Natural killer cell treated with Interleukin-12 subunit alpha and Interleukin-12 subunit beta and Interleukin-15 and Interleukin-18, amount 100 ng/mL, for 72 hours (primary cell): ENCODE measurements at regions not wholly inside any gene's neighbourhood (a gene's known extent, or its start where the extent isn't known, plus 50 kb on each side); places are given as distances from the start of the nearest gene placed in this dataset.

Experiments
- ATAC-seq, 2 donors: fragments of 150-1000 bp; cut with Tn5 transposase in 1 of 2; sonication (Bioruptor Pico), chemical (Tn5 transposase) in 1 of 2; 2 replicates each; pipeline ENCODE4 v1.10.0; 2021
- DNase-seq: peaks from one replicate; pipeline ENCODE4 v3.0.0; 2022; ENCODE audit warnings: low spot score
- H3K27ac Mint-ChIP-seq, 2 donors: 1 replicate in 1 of 2; 2 replicates in 1 of 2; pipeline ENCODE4 v1.8.0; 2022; ENCODE audit warnings: mixed read lengths in 2 of 2, mild to moderate bottlenecking in 1 of 2, moderate library complexity in 1 of 2
- H3K27me3 Mint-ChIP-seq, 2 donors: 1 replicate in 1 of 2; 2 replicates in 1 of 2; pipeline ENCODE4 v1.8.0; 2022; ENCODE audit warnings: mixed read lengths in 2 of 2
- H3K36me3 Mint-ChIP-seq: one replicate; pipeline ENCODE4 v1.8.0; 2022; ENCODE audit warnings: mixed read lengths
- H3K4me1 Mint-ChIP-seq, 2 donors: 1 replicate in 1 of 2; 2 replicates in 1 of 2; pipeline ENCODE4 v1.8.0; 2022; ENCODE audit warnings: low read depth in 2 of 2, mixed read lengths in 2 of 2, mild to moderate bottlenecking in 1 of 2
- H3K4me3 Mint-ChIP-seq: one replicate; pipeline ENCODE4 v1.8.0; 2022; ENCODE audit warnings: mixed read lengths
- H3K9me3 Mint-ChIP-seq: 2 replicates; pipeline ENCODE4 v1.8.0; 2022; ENCODE audit warnings: mixed read lengths

DNA sequence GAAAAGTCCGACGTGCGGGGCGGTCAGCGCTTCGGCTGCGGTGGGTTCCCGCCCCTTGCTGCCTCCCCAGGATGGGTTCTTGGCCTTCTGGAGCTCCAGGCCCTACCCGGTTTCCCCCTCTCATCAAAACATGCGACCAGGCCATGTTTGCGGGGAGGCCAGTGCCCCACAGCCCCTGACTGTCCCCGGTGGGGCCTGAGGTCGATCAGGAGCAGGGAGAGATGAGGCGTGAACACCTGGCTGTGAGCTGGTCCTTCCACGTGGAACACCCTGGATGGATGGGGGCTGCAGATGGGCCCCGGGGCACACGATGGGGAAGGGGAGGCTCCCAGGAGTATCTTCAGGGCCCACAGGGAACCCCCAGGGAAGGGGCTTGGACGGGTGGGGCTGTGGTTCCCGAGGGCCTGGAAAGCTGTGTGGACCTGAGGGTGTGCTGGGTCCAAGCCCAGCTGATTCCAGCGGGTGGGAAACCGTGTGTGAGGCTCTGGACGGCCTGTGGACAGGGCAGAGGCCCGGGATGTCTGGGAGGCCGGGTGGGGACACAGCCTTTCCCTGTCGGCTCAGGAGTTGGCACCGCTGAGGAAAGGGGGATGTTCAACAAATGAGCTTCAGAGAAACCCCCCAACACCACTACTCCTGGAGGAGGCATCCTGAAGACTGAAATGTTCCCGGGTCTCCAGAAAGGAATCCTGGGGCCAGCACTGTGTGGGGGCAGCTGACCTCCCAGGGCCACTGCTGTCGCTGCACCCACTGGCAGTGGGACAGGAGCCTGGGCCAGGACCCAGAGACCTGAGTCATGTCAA lies 187.0 kb upstream of the C14orf180 start:
- DNase-seq (peak; percentile 58), ATAC-seq (no peak)
- peaks cover 35 to 52% of the 10 kb centered on the region in 2 donors for H3K4me1 Mint-ChIP-seq
- no peaks in the 10 kb centered on the region for H3K9me3 Mint-ChIP-seq
- H3K36me3 Mint-ChIP-seq: peaks cover 4% of the 10 kb centered on the region
- H3K27me3 Mint-ChIP-seq: no peaks in the 10 kb centered on the region
- H3K4me3 Mint-ChIP-seq: no peak overlapping the region
- H3K27ac Mint-ChIP-seq: peak overlapping the region in 1 of 2 donors; percentile 77

DNA sequence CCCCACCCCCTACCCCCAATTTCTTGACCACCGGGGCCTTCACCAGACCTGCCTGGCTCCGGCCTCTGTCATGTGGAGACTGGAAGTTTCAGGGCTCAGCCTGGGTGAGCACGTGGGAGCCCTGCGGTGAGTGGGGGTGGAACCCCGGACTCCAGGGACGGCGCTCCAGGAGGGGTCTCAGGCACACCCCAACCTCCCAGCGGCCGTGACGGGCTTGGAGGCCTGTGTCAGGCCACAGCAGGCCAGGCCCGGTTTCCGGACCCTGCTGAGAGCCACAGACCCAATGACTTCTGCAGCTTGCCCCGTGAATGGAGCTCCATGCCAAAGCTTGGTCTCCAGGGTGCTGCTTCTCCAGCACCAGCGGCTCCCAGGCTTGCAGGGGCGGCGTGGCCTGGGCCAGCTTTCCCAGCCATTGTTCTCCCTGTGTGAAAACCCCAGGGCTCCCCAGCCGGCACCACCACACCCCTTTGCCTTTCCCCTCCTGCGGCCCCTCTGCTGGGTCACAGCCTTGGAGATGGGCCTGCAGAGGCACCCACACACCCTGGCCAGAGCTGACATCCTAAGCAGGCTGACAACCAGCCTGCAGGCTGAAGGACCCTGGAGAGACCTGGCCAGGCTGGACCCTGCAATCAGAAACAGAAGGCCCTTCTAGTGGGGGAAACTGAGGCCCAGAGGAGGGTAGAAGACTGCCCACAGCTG lies 186.2 kb upstream of the C14orf180 start:
- ATAC-seq: peak in 1 of 2 donors; percentile 21
- H3K4me1 Mint-ChIP-seq: peaks cover 35 to 52% of the 10 kb centered on the region in 2 donors
- peaks cover 9% of the 10 kb centered on the region for H3K36me3 Mint-ChIP-seq
- peak overlapping the region; percentile 37 to 76 for H3K27ac Mint-ChIP-seq
- DNase-seq: peak; percentile 57
- peak overlapping the region; percentile 69 for H3K4me3 Mint-ChIP-seq
- no peaks in the 10 kb centered on the region for H3K9me3 Mint-ChIP-seq
- no peaks in the 10 kb centered on the region for H3K27me3 Mint-ChIP-seq

DNA sequence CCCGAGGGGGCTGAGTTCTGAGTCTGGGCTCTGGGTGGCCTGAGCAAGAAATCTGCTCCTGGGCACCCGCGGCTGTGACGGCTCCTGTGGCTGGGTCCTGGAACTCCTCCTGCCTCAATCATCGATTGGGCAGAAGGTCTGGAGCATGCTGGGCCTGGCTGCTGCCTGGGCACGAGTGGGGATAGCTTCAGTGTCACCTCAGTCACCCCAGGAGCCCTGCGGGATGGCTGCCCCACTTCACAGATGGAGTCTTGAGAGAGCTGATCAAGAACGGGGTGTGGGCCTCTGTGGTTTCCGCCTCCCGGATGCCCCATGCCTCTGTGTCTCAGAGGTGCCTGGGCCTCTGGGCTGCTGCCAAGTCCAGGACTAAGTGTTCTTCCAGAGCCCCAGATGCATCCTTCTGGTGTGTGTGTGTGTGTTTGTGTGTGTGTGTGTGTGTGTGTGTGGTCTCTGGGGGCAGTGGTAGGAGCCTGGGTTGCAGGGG lies 185.6 kb upstream of the C14orf180 start:
- ATAC-seq (peak; percentile 75 to 86), DNase-seq (peak; percentile 65)
- H3K36me3 Mint-ChIP-seq: peaks cover 9% of the 10 kb centered on the region
- no peaks in the 10 kb centered on the region for H3K9me3 Mint-ChIP-seq
- H3K27me3 Mint-ChIP-seq: no peaks in the 10 kb centered on the region
- peaks cover 36 to 49% of the 10 kb centered on the region in 2 donors for H3K4me1 Mint-ChIP-seq
- peak overlapping the region; percentile 37 to 76 for H3K27ac Mint-ChIP-seq
- peak overlapping the region; percentile 69 for H3K4me3 Mint-ChIP-seq

DNA sequence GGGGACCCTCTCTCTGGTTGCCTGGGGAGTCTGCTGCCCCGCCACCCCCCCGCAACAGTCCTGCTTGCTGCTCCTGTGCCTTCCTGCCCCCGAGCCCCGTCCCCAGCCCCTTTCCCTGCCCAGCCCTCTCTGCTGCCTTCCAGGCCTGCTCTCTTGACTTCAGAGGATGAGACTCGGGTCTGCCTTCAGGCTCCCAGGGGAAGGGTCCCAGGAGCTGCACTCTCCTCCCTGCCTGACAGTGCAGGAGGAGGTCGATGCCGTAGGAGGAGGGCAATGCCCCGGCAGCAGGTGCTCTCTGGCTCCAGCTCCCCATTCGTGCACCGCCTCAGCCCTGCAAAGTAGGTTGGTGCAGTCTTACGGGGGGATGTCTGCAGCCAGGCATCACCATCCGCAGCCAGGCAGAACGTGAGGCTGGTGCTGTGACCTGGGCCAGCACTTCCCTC lies 185.1 kb upstream of the C14orf180 start:
- DNase-seq: peak; percentile 58
- no peak for ATAC-seq
- H3K4me1 Mint-ChIP-seq: peaks cover 41 to 53% of the 10 kb centered on the region in 2 donors
- peak overlapping the region; percentile 69 for H3K4me3 Mint-ChIP-seq
- H3K27me3 Mint-ChIP-seq: no peaks in the 10 kb centered on the region
- H3K9me3 Mint-ChIP-seq: no peaks in the 10 kb centered on the region
- peak overlapping the region; percentile 37 to 76 for H3K27ac Mint-ChIP-seq
- H3K36me3 Mint-ChIP-seq: peaks cover 9% of the 10 kb centered on the region

DNA sequence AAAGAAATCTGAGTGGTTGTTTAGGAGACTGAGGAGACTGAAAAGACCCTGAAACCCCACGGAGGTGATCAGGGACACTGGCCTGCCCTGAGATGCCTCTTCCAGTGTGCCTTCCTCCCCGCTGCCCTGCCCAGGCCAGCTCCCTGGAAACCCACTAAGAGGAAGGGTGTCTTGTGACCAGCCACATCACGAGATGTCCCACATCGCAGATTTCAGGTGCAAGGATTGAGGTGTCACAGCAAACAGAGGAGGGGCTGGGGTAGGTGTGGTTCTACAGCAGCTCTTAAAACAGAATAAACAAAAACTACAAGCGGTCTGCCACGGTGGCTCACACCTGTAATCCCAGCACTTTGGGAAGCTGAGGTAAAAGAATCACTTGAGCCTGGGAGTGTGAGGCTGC lies 184.3 kb upstream of the C14orf180 start:
- ATAC-seq: no peak
- DNase-seq: no peak
- Mint-ChIP-seq H3K27me3 (no peaks in the 10 kb centered on the region), H3K4me3 (peak overlapping the region; percentile 69), H3K9me3 (no peaks in the 10 kb centered on the region), H3K27ac (peak overlapping the region in 1 of 2 donors; percentile 31), H3K36me3 (peaks cover 9% of the 10 kb centered on the region), H3K4me1 (peaks cover 37 to 53% of the 10 kb centered on the region in 2 donors)

DNA sequence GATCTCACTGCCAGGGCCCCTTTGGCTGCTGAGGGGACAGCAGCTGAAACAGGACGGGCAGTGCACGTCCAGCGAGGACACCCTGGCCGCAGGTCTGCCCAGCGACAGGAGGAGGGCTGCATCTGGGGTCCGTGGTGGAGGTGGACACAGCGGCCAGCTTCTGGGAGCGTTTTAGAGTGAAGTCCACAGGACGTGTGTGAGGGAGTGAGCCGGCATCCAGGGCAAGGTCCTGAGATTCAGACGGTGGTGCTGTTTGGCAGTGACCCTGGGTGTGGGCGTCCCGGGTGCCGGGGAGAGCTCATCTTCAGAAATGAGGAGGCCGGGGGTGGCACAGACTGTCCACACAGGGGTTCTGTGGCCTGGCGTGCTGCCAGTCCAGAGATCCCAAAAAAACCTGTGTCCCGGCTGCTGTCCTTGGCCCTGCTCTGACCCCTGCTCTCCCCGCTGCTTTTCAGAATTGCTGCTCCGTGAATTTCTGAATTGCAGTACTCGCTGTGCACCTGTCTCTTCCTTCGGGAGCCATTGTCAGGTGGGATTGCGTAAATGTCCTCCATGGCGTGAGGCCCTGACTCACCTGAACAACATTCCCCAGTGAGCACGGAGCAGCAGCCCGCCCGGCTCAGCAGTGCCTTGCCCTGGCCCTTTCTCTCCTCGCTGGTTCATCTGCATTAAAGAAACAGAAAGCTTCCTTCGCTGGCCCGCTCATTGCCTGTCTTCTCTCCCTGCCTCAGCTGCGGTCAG lies 183.5 kb upstream of the C14orf180 start:
- ATAC-seq: no peak

DNA sequence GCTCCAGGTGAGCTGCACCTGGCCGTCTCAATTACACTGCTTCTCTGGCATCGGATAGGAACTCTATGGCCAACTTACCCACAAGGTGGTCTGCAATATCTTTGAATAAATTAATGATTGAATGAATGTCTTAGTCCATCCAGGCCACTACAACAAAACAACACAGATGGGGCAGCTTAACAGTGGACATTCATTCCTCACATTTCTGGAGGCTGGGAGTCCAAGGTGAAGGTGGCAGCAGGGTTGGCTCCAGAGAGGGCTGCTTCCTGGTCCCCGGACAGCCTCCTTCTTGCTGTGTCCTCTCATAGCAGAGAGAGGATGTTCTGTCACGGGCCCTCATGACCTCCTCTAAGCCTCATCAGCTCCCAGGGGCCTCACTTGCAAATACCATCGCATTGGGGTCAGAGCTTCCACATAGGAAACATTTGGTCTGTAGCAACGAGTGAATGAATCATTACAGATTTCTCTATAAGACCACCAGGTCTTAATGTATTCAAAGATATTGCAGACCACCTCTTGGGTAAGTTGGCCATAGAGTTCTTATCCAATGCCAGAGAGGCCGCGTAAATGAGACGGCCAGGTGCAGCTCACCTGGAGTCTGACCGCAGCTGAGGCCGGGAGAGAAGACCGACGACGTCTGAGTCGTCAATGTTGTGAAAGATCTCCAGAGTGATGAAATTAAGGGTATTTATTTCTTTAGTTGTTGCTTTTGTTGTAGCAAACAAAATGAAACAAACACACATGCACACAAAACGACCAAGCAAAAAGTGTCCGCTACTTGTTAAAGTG lies 182.7 kb upstream of the C14orf180 start:
- Mint-ChIP-seq H3K9me3 (no peaks in the 10 kb centered on the region), H3K4me3 (no peak overlapping the region), H3K27ac (peak overlapping the region in 1 of 2 donors; percentile 65), H3K27me3 (no peaks in the 10 kb centered on the region), H3K36me3 (peaks cover 9% of the 10 kb centered on the region), H3K4me1 (peaks cover 32 to 45% of the 10 kb centered on the region in 2 donors)
- DNase-seq (no peak), ATAC-seq (no peak)

More for the DNA sequence above, 183.5 kb upstream of the C14orf180 start:
- no peak for DNase-seq
- Mint-ChIP-seq H3K4me3 (no peak overlapping the region), H3K4me1 (peaks cover 36 to 51% of the 10 kb centered on the region in 2 donors), H3K27me3 (no peaks in the 10 kb centered on the region), H3K27ac (peak overlapping the region in 1 of 2 donors; percentile 65), H3K9me3 (no peaks in the 10 kb centered on the region), H3K36me3 (peaks cover 9% of the 10 kb centered on the region)

DNA sequence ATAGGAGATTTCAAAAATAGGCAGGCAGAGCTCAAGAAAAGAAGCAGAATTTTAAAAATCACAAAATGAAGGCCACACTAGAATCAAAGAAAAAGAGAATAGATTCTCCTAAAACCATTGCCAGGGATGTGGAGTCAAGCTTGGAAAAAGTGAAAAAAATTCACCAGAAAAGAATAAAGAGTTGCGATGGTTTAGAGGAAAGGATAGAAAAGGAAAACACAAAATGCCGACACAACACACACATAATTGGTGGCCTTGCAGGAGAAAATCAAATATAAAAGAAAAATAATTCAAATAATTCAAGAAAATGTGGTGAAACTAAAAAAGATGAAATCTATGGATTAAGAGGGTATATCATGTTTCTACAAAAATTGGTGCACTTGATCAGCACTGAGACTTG lies 181.6 kb upstream of the C14orf180 start:
- Mint-ChIP-seq H3K36me3 (peaks cover 9% of the 10 kb centered on the region), H3K9me3 (no peaks in the 10 kb centered on the region), H3K27me3 (no peaks in the 10 kb centered on the region), H3K4me1 (peaks cover 30 to 40% of the 10 kb centered on the region in 2 donors), H3K27ac (no peak overlapping the region), H3K4me3 (no peak overlapping the region)
- DNase-seq (no peak), ATAC-seq (no peak)

DNA sequence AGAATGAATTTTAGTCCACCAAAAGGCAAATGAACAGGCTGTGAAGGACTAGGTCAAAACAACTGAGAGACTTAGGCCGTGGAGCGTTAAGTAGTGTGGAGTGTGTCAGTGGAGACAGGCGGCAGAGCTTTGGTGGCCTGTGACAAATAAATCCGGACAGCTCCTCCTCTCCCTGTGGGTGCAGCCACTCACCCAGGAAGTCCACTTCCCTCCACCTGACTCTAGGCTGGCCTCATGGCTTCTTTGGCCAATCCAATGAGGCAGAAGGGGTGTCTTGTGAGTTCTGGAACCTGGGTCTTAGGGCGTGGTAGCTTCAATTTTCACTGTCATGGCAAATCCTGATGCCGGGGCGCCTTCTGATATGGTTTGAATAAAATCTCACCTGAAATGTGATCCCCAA lies 180.9 kb upstream of the C14orf180 start:
- DNase-seq: no peak
- no peaks in the 10 kb centered on the region for H3K27me3 Mint-ChIP-seq
- no peaks in the 10 kb centered on the region for H3K9me3 Mint-ChIP-seq
- no peak overlapping the region for H3K4me3 Mint-ChIP-seq
- H3K27ac Mint-ChIP-seq: no peak overlapping the region
- H3K36me3 Mint-ChIP-seq: peaks cover 9% of the 10 kb centered on the region
- H3K4me1 Mint-ChIP-seq: peaks cover 26 to 37% of the 10 kb centered on the region in 2 donors
- ATAC-seq: no peak

DNA sequence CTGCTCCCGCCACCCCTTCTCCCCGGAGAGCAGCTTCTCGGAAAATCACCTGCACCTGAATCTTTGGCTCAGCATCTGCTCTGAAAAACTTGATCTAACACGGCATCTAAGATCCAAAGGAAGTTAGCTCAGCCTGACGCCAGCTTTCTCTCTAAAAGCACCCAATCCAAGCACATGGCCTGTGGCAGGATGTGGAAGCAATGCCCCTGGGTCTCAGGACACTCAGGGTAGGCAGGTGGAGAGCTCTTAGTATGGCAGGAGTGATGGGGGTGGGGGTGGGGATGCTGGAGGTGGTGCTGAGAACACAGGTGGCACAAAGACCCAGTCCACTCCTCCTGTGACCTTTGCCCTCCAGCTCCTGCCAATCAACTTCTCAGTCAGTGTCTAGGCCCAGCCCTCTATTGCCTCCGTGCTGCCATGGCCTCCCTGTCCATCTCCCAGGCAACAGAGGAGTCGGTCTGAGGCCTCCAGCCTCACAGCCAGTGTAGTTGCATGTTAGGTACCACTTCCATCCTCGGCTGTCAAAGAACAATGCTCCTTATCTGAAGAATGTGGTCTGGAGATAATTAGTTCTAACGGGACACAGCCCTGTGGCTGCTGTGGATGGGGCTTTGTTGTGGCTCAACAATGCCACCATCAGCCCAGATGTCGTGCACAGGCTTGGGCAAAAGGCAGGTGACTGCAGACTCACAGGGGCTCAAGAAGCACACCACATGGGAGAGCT lies 180.0 kb upstream of the C14orf180 start:
- Mint-ChIP-seq H3K27me3 (no peaks in the 10 kb centered on the region), H3K4me1 (peaks cover 17 to 32% of the 10 kb centered on the region in 2 donors), H3K27ac (no peak overlapping the region), H3K4me3 (no peak overlapping the region), H3K36me3 (peaks cover 9% of the 10 kb centered on the region), H3K9me3 (no peaks in the 10 kb centered on the region)
- ATAC-seq: no peak
- no peak for DNase-seq

DNA sequence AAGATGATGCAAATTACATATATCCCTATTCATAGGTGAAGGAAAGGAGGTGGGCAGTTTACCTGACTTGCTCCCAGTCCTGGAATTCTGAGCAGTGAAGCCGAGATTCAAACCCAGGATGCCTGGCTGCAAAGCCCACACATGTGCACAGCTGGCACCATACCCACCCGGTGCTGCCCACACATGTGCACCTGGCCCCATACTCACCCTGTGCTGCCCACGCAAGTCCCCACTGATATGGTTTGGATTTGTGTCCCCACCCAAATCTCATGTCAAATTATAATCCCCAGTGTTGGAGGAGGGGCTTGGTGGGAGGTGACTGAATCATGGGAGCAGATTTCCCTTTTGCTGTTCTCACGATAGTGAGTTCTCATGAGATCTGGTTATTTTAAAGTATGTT lies 179.2 kb upstream of the C14orf180 start:
- DNase-seq (no peak), ATAC-seq (no peak)
- Mint-ChIP-seq H3K4me1 (peaks cover 9 to 24% of the 10 kb centered on the region in 2 donors), H3K27me3 (no peaks in the 10 kb centered on the region), H3K4me3 (no peak overlapping the region), H3K27ac (no peak overlapping the region), H3K9me3 (no peaks in the 10 kb centered on the region), H3K36me3 (peaks cover 9% of the 10 kb centered on the region)

DNA sequence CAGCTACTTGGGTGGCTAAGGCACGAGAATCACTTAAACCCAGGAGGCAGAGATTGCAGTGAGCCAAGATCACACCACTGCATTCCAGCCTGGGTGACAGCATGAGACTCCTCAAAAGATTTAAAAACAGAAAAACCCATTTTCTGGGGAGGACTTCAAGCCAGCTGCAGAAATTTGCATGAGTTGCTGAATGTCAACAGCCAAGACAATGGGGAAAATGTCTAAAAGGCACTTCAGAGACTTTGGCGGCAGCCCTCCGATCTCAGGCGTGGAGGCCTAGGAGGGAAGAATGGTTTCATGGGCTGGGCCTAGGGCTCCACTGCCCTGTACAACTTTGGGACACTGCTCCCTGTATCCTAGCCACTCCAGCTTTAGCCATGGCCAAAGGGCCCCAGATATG lies 177.8 kb upstream of the C14orf180 start:
- DNase-seq: peak; percentile 55
- no peak overlapping the region for H3K27ac Mint-ChIP-seq
- peaks cover 7 to 16% of the 10 kb centered on the region in 2 donors for H3K4me1 Mint-ChIP-seq
- H3K27me3 Mint-ChIP-seq: no peaks in the 10 kb centered on the region
- no peak overlapping the region for H3K4me3 Mint-ChIP-seq
- peaks cover 13% of the 10 kb centered on the region for H3K36me3 Mint-ChIP-seq
- no peaks in the 10 kb centered on the region for H3K9me3 Mint-ChIP-seq
- ATAC-seq: no peak
